ENCODE measurements at regions not wholly inside any gene's neighbourhood (a gene's known extent, or its start where the extent isn't known, plus 50 kb on each side); places are given as distances from the start of the nearest gene placed in this dataset.
"Not testable (repeated sequence)": the region's sequence is repeated elsewhere in the genome, so short reads cannot be mapped to it uniquely, and the experiment has no call there.

- H3K36me3 ChIP-seq (replicated peaks; ENCODE audit: insufficient read depth, low read depth): no peaks in the 10 kb centered on the region
- WGBS (ENCODE audit: low lambda C conversion rate, missing lambda C conversion rate): 82% methylated on average over 5 of the region's 5 CpGs
Measured at GRCh38 chr16:85203462-85203813, 91.2 kb upstream of the CIBAR2 start.

DNA sequence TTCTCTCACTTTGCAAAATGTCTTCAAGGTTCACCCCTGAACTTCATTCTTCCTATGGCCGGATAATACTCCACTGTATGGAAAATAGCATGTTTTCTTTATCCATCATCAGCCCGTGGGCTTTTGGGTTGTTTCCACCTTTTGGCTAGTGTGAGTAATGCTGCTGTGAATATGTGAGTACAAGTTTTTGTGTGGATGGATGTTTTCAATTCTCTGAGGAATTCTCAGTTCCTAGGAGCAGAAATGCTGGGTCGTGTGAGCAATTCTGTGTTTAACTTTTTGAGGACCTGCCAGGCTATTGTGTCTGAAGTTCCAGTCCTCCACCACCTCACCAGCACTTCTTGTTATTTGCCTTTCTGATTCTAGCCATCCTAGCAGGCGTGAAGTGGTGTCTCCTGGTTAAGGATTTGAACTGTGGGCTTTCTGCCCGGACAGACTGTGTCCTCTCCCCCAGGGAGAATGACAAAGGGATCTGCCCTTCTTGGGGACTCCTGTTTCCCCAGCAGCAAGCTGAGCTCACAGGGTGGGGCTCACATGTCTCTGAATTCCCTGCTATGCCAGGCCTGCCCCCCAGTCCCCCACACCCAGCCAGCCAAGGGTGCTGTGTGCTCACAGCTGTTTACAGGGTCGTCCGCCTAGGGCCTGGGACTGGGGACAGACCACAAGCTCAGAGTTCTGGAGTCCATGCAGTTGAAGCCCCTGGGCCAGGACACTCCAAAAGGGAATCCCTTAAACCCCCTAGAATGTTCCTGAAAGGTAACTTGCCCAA is 92.2 kb upstream of the CIBAR2 start:
- Histone ChIP-seq H3K4me1 (ENCODE audit: insufficient read depth) (peaks cover 78% of the 10 kb centered on the region), H3K9me3 (ENCODE audit: low read depth) (no peaks in the 10 kb centered on the region), H3K79me2 (peaks cover 61% of the 10 kb centered on the region), H2AFZ (no peak overlapping the region), H3K36me3 (replicated peaks; ENCODE audit: insufficient read depth, low read depth) (no peaks in the 10 kb centered on the region), H4K20me1 (ENCODE audit: insufficient read depth, poor library complexity, severe bottlenecking) (no peaks in the 10 kb centered on the region), H3K9me2 (replicated peaks; ENCODE audit: insufficient read depth) (no peaks in the 10 kb centered on the region), H3K4me2 (no peak overlapping the region), H3K4me3 (no peak overlapping the region), H3K27me3 (no peaks in the 10 kb centered on the region), H3K27ac (peak overlapping the region; percentile 87)
- WGBS (ENCODE audit: low lambda C conversion rate, missing lambda C conversion rate): 79% methylated on average over 7 of the region's 7 CpGs
- TF ChIP-seq EZH2phosphoT487 (IDR thresholded peaks at IDR 0.05; ENCODE audit: low read depth, severe bottlenecking, unreplicated experiment) (no peak), EZH2 (IDR thresholded peaks at IDR 0.05; ENCODE audit: borderline replicate concordance) (no peak)
- TF ChIP-seq, protein P1, sequence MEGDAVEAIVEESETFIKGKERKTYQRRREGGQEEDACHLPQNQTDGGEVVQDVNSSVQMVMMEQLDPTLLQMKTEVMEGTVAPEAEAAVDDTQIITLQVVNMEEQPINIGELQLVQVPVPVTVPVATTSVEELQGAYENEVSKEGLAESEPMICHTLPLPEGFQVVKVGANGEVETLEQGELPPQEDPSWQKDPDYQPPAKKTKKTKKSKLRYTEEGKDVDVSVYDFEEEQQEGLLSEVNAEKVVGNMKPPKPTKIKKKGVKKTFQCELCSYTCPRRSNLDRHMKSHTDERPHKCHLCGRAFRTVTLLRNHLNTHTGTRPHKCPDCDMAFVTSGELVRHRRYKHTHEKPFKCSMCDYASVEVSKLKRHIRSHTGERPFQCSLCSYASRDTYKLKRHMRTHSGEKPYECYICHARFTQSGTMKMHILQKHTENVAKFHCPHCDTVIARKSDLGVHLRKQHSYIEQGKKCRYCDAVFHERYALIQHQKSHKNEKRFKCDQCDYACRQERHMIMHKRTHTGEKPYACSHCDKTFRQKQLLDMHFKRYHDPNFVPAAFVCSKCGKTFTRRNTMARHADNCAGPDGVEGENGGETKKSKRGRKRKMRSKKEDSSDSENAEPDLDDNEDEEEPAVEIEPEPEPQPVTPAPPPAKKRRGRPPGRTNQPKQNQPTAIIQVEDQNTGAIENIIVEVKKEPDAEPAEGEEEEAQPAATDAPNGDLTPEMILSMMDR (IDR thresholded peaks at IDR 0.05; ENCODE audit: poor library complexity): no peak
- DNase-seq (ENCODE audit: low spot score): no peak

More at GRCh38 chr16:85203462-85203813, 91.2 kb upstream of the CIBAR2 start:
- H4K20me1 ChIP-seq (ENCODE audit: insufficient read depth, poor library complexity, severe bottlenecking): no peaks in the 10 kb centered on the region
- H3K4me3 ChIP-seq: no peak overlapping the region
- no peaks in the 10 kb centered on the region for H3K9me2 ChIP-seq (replicated peaks; ENCODE audit: insufficient read depth)
- no peak overlapping the region for H2AFZ ChIP-seq
- H3K27ac ChIP-seq: peak overlapping the region; percentile 87
- H3K9me3 ChIP-seq (ENCODE audit: low read depth): no peaks in the 10 kb centered on the region
- no peaks in the 10 kb centered on the region for H3K27me3 ChIP-seq
- no peak overlapping the region for H3K4me2 ChIP-seq
- H3K4me1 ChIP-seq (ENCODE audit: insufficient read depth): peaks cover 86% of the 10 kb centered on the region
- H3K79me2 ChIP-seq: peaks cover 57% of the 10 kb centered on the region
- no peak for DNase-seq (ENCODE audit: low spot score)
- TF ChIP-seq EZH2phosphoT487 (IDR thresholded peaks at IDR 0.05; ENCODE audit: low read depth, severe bottlenecking, unreplicated experiment) (no peak), EZH2 (IDR thresholded peaks at IDR 0.05; ENCODE audit: borderline replicate concordance) (no peak)
- TF ChIP-seq, protein P1 (IDR thresholded peaks at IDR 0.05; ENCODE audit: poor library complexity): no peak

- not testable (repeated sequence) for H3K9me2 ChIP-seq (replicated peaks; ENCODE audit: insufficient read depth); H3K36me3 ChIP-seq (replicated peaks; ENCODE audit: insufficient read depth, low read depth); DNase-seq (ENCODE audit: low spot score); H3K9me3 ChIP-seq (ENCODE audit: low read depth); H3K4me3 ChIP-seq; H3K4me2 ChIP-seq; H2AFZ ChIP-seq; H4K20me1 ChIP-seq (ENCODE audit: insufficient read depth, poor library complexity, severe bottlenecking); H3K27me3 ChIP-seq
- WGBS (ENCODE audit: low lambda C conversion rate, missing lambda C conversion rate): 79% methylated on average over 6 of the region's 6 CpGs
- Histone ChIP-seq H3K27ac (peak overlapping the region; percentile 77), H3K4me1 (ENCODE audit: insufficient read depth) (peaks cover 70% of the 10 kb centered on the region), H3K79me2 (peaks cover 61% of the 10 kb centered on the region)
Measured at GRCh38 chr16:85205257-85205656, 93.0 kb upstream of the CIBAR2 start.

DNA sequence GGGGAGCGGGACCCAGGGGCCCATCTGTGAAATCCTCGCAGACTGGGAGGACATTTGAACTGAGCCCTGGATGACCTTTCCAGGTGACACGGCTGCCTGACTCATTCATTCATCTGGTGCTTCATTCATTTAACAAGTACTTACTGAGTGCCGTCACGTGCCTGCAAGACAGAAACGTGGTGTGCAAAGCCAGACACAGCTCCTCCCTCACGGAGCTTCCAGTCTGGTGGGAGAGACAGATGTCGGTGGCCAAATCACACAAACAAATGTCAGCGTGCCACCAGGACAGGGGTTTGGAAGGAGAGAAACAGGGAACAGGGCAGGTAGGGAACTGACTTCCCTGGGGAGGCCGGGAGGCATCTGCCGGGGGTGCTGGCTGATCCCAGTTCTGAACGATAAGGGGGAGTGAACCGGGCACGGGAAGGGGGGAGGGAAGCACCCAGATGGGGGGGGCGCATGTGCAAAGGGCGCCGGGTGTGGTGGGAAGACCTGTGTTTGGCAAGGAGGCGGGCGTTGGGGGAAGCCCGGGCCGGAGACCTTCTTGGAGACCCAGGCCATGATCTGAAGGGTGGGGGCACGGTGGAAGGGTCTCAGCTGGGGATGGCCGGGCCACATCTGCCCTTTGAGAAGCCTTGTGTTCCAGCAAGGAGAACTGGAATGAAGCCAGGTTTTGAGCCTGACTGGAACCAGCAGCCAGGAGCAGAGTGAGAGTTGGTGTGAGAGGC is 93.6 kb upstream of the CIBAR2 start:
- DNase-seq (ENCODE audit: low spot score): peak; percentile 54
- no peaks in the 10 kb centered on the region for H4K20me1 ChIP-seq (ENCODE audit: insufficient read depth, poor library complexity, severe bottlenecking)
- TF ChIP-seq, protein P1 (IDR thresholded peaks at IDR 0.05; ENCODE audit: poor library complexity): no peak
- no peak for TF ChIP-seq EZH2 (IDR thresholded peaks at IDR 0.05; ENCODE audit: borderline replicate concordance)
- no peak for TF ChIP-seq EZH2phosphoT487 (IDR thresholded peaks at IDR 0.05; ENCODE audit: low read depth, severe bottlenecking, unreplicated experiment)
- H3K79me2 ChIP-seq: peaks cover 63% of the 10 kb centered on the region
- no peaks in the 10 kb centered on the region for H3K27me3 ChIP-seq
- peak overlapping the region; percentile 77 for H3K27ac ChIP-seq
- no peak overlapping the region for H2AFZ ChIP-seq
- no peaks in the 10 kb centered on the region for H3K9me3 ChIP-seq (ENCODE audit: low read depth)
- H3K4me1 ChIP-seq (ENCODE audit: insufficient read depth): peaks cover 66% of the 10 kb centered on the region
- WGBS (ENCODE audit: low lambda C conversion rate, missing lambda C conversion rate): 50% methylated on average over 21 of the region's 23 CpGs
- no peak overlapping the region for H3K4me3 ChIP-seq
- H3K9me2 ChIP-seq (replicated peaks; ENCODE audit: insufficient read depth): no peaks in the 10 kb centered on the region
- peak overlapping the region; percentile 75 for H3K4me2 ChIP-seq
- H3K36me3 ChIP-seq (replicated peaks; ENCODE audit: insufficient read depth, low read depth): no peaks in the 10 kb centered on the region

Data from hepatocyte (in vitro differentiated cells).